ENCODE measurements at regions not wholly inside any gene's neighbourhood (a gene's known extent, or its start where the extent isn't known, plus 50 kb on each side); places are given as distances from the start of the nearest gene placed in this dataset.
"Not testable (repeated sequence)": the region's sequence is repeated elsewhere in the genome, so short reads cannot be mapped to it uniquely, and the experiment has no call there.

DNA sequence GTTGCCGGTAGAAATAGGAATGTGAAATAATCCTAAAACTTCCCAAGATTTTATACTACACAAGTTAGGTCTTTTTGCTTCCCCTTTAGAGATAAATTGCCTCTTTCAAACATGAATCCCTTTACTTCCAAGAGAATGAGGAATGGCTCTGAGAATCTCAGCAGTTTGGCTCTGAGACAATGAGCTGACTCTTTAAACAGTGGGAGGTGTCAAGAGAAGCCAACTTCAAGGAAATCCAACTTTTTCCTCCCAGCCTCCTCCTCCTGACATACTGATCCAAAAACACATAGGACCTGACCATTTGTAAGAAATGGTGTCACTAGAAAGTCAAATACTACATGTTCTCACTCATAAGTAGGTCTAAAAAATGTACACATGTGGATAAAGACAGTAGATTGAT, 154.2 kb downstream of the ALDH8A1 start:
- no peak for DNase-seq (ENCODE audit: extremely low spot score)
- TF ChIP-seq, protein P1, sequence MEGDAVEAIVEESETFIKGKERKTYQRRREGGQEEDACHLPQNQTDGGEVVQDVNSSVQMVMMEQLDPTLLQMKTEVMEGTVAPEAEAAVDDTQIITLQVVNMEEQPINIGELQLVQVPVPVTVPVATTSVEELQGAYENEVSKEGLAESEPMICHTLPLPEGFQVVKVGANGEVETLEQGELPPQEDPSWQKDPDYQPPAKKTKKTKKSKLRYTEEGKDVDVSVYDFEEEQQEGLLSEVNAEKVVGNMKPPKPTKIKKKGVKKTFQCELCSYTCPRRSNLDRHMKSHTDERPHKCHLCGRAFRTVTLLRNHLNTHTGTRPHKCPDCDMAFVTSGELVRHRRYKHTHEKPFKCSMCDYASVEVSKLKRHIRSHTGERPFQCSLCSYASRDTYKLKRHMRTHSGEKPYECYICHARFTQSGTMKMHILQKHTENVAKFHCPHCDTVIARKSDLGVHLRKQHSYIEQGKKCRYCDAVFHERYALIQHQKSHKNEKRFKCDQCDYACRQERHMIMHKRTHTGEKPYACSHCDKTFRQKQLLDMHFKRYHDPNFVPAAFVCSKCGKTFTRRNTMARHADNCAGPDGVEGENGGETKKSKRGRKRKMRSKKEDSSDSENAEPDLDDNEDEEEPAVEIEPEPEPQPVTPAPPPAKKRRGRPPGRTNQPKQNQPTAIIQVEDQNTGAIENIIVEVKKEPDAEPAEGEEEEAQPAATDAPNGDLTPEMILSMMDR (IDR thresholded peaks at IDR 0.05; ENCODE audit: control extremely low read depth, extremely low read depth, low read depth, missing control alignments), result no peak
- CTCF ChIA-PET, result no interaction called here
- POLR2A ChIA-PET, result no interaction called here

DNA sequence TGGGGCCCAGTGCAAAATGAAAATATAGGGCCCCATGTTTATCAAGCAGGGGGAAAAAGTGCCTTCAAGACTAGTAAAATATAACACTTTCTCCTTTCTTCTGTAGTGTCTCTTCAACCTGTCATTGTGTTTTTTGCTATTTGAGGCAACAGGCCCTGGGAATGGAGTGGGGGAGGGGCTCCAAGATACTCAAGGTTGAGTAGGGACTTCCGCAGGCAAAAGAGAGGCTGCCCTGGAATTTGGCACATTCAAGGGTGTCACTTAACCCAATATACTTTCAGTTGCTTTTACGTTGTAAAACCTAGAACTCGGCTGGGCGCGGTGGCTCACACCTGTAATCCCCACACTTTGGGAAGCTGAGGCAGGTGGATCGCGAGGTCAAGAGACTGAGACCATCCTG, 154.9 kb downstream of the ALDH8A1 start:
- ChIA-PET POLR2A (no interaction called here), CTCF (no interaction called here)
- DNase-seq (ENCODE audit: extremely low spot score), result no peak
- TF ChIP-seq, protein P1 (IDR thresholded peaks at IDR 0.05; ENCODE audit: control extremely low read depth, extremely low read depth, low read depth, missing control alignments), result no peak

DNA sequence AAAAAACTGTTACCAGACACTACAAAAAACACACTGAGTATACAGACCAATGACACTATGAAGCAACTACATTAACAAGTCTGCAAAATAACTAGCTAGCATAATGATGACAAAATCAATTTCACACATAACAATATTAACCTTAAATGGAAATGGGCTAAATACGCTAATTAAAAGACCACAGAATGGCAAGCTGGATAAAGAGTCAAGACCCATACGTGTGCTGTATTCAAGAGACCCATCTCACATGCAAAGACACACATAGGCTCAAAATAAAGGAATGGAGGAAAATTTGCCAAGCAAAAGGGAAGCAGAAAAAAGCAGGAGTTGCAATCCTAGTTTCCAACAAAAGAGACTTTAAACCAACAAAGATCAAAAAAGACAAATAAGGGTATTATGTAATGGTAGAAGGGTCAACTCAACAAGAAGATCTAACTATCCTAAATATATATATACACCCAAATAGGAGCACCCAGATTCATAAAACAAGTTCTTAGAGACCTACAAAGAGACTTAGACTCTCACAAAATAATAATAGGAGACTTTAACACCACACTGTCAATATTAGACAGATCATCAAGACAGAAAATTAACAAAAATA, 158.6 kb downstream of the ALDH8A1 start:
- CTCF ChIA-PET, result interaction anchor here (1.1 to 1.2 kb wide), 2 partner anchors 8 to 26 kb away, joined by 3 to 4 read pairs; no protein-coding TSS in a partner anchor
- POLR2A ChIA-PET; DNase-seq (ENCODE audit: extremely low spot score): not testable (repeated sequence)

DNA sequence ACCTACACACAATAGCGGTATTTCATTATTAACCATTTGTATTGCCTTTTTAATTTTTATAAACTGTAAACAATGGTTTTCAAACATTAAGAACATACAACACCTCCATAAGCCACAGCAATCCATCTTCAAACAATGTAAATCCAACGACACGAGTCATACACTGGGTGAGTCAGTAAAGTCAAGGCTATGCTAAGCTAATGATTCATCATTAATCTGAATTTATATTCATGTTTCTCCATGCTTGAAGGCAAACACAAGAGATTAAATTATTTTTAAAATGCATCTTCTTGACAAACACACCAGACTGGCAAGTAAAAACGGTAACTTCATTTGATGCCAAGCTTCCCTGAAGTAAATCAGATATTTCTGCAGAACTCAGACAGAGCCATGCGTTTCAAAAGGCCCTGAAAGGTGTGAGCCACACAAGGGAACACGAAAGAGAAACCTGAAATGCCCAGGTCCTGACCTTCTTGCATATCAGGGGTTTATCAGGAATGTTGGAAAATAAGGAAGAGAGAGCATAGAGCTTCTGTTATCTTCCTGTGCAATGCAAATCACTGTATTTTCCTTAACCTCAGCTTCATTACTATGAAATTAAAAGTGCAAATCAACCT, 162.5 kb downstream of the ALDH8A1 start:
- ChIA-PET CTCF (interaction anchor here (1.1 kb wide), 1 partner anchor 36 kb away, joined by 3 read pairs; no protein-coding TSS in a partner anchor), POLR2A (no interaction called here)
- TF ChIP-seq, protein P1 (IDR thresholded peaks at IDR 0.05; ENCODE audit: control extremely low read depth, extremely low read depth, low read depth, missing control alignments), result no peak
- DNase-seq (ENCODE audit: extremely low spot score), result no peak

DNA sequence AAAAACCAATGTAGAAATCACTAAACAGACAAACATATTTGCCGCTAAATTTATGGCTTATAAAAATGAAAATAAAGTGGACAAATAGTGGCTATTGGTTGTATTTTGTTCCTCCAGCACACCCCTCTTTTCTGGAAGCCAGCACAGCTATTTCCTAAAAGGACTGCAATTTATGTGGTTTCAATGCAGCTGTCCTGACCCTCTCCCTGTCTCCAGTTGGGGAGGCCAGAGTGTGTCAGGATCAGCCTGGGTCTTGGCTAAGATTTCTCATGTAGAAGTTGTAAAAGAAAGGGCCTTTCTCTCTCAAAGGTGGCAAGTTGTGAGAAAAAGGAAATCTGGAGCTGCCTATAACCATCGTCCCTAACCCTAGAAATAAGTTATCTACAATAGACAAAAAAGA, 165.6 kb downstream of the ALDH8A1 start:
- POLR2A ChIA-PET, result no interaction called here
- CTCF ChIA-PET, result no interaction called here
- TF ChIP-seq, protein P1 (IDR thresholded peaks at IDR 0.05; ENCODE audit: control extremely low read depth, extremely low read depth, low read depth, missing control alignments), result no peak
- DNase-seq (ENCODE audit: extremely low spot score), result no peak

DNA sequence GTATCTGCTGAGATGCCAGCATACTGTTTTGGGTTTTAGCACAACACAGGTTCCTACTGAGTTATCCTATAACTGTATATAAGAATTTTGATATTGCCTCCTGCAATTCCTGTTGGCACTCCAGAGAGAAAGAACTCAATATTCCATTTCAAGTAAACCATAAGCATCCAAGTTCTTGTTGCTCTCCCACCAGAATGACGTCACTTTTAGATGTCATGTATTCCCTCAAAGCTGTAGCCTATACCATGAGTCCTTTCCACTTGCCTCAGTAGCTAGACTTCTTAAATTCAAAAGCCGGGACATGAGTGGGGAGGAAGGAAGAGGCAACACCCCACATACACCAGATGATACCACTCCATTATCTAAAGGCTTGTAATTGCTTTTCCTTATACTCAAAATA, 171.5 kb downstream of the ALDH8A1 start:
- DNase-seq (ENCODE audit: extremely low spot score), result no peak
- TF ChIP-seq, protein P1 (IDR thresholded peaks at IDR 0.05; ENCODE audit: control extremely low read depth, extremely low read depth, low read depth, missing control alignments), result no peak
- ChIA-PET CTCF (no interaction called here), POLR2A (interaction anchor here (0.6 to 0.7 kb wide), 2 partner anchors 93 to 134 kb away, joined by 5 to 9 read pairs; no protein-coding TSS in a partner anchor)

DNA sequence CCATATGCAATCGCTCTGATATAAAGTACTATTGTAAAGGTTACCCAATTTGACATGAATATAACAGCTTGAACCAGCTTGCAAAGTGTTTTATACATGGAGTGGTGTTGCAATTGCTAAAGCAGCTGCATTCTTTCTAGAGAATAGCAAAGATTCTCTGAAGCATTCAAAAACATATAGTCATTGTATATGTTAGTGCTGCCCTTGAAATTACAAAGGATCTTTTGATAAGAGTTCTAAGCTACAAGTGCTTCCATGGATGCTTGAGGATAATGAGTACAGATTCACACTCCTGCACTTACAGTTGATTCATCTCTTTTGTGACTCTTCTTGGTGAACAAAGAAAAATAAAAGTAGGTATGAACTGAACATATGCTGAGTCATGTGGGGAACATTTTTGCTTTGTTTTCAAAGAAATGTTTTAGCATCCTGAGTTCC, 175.7 kb downstream of the ALDH8A1 start:
- TF ChIP-seq, protein P1 (IDR thresholded peaks at IDR 0.05; ENCODE audit: control extremely low read depth, extremely low read depth, low read depth, missing control alignments), result no peak
- DNase-seq (ENCODE audit: extremely low spot score), result no peak
- ChIA-PET POLR2A (no interaction called here), CTCF (no interaction called here)
